ENCODE measurements at regions not wholly inside any gene's neighbourhood (a gene's known extent, or its start where the extent isn't known, plus 50 kb on each side); places are given as distances from the start of the nearest gene placed in this dataset.

GRCh38 chr3:145087038-145087437 is 1073.9 kb downstream of the PLOD2 start:
- TF ChIP-seq CTCF (optimal IDR thresholded peaks at IDR 0.05 in 1 of 3, IDR thresholded peaks at IDR 0.05 in 1 of 3, conservative IDR thresholded peaks at IDR 0.05 in 1 of 3; ENCODE audit: extremely low read depth in 1 of 3, insufficient read depth in 2 of 3, low read length in 3 of 3) (peak in 1 of 3 experiments; percentile 31), EZH2 (IDR thresholded peaks at IDR 0.05; ENCODE audit: low read length) (no peak)
